ENCODE measurements at regions not wholly inside any gene's neighbourhood (a gene's known extent, or its start where the extent isn't known, plus 50 kb on each side); places are given as distances from the start of the nearest gene placed in this dataset.

DNA sequence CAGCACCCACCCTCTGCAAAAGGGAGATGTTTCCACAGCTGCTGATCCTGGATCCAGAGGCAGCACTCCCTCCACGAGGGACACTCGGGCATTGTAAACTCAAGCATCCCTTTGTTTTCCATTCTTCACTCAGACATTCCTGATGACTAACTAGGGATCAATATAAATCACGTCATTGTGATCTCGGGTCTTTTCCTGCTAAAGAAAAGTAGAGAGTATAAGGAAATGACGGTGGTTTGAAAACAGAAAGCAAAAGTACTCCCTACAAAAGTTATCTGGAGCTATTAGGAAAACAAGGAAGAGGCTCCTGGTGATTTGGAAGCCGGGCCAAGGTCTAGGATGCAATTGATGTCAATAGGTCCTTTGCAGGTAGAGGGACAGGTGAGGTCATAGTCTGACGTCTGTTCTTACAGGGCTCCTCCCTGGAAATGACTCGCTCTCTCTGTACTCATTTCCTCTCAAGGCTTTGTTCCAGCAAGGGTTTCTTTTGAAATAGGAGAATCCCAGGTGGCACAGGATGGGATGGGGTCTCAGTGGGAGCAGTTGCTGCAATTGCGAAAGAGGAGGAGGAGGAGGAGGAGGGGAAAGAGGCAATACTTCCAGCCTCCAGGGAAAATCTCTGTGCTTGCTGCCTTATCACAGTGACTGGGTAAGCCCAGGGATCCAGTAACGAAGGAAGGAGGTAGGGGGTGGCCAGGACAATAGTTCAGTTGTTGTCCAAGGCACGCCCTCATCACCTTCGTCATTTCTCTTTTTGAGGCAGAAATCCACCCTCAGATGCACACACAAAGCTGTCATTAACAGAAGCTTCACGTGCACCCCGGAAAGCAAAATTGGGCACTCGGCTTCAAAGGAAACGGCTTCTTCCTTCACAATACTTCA, 222.8 kb downstream of the LY86 start:
- TF ChIP-seq, protein P1, sequence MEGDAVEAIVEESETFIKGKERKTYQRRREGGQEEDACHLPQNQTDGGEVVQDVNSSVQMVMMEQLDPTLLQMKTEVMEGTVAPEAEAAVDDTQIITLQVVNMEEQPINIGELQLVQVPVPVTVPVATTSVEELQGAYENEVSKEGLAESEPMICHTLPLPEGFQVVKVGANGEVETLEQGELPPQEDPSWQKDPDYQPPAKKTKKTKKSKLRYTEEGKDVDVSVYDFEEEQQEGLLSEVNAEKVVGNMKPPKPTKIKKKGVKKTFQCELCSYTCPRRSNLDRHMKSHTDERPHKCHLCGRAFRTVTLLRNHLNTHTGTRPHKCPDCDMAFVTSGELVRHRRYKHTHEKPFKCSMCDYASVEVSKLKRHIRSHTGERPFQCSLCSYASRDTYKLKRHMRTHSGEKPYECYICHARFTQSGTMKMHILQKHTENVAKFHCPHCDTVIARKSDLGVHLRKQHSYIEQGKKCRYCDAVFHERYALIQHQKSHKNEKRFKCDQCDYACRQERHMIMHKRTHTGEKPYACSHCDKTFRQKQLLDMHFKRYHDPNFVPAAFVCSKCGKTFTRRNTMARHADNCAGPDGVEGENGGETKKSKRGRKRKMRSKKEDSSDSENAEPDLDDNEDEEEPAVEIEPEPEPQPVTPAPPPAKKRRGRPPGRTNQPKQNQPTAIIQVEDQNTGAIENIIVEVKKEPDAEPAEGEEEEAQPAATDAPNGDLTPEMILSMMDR (conservative IDR thresholded peaks at IDR 0.05; ENCODE audit: low read depth, low read length): no peak
- peak overlapping the region; percentile 32 for H3K4me3 ChIP-seq (ENCODE audit: low read depth, low read length)
- DNase-seq (ENCODE audit: low read depth): peak; percentile 77

DNA sequence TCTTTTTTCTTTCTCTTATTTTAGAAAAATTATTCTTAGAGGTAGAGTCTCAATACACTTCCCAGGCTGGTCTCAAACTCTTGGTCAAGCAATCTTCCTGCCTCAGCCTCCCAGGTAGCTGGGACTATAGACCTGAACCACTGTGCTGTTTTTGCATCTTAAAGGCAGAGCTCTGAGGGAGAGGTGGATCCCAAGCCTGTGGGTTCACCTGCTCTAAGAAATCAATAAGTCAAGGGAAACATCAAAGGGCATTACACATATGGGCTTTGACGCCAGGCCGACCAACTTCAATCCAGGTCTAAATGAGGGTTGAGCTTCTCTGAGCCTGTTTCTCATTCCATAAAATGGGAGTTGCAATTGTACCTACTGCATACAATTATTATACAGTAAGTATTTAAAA, 223.9 kb downstream of the LY86 start:
- no peak for DNase-seq (ENCODE audit: low read depth)
- TF ChIP-seq, protein P1 (conservative IDR thresholded peaks at IDR 0.05; ENCODE audit: low read depth, low read length): no peak
- H3K4me3 ChIP-seq (ENCODE audit: low read depth, low read length): no peak overlapping the region

DNA sequence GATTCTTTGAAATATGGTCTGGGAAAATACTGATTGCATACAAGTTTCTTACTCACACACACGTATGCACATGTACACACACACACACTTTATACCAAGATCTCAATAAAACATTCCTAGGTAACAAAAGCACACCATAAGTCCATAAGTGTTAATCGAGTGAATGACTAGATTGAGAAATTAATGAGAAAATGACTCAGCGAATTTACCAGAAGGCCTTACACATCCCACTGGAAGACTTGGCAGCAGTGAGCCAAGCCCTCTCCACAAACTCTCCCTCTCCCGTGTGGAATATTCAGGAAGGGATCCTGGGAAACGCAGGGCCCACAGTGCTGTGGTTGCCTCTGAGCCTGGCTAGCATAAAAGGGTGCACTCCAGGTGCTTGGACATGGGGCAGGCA, 227.2 kb downstream of the LY86 start:
- TF ChIP-seq, protein P1 (conservative IDR thresholded peaks at IDR 0.05; ENCODE audit: low read depth, low read length): no peak
- H3K4me3 ChIP-seq (ENCODE audit: low read depth, low read length): no peak overlapping the region
- no peak for DNase-seq (ENCODE audit: low read depth)

DNA sequence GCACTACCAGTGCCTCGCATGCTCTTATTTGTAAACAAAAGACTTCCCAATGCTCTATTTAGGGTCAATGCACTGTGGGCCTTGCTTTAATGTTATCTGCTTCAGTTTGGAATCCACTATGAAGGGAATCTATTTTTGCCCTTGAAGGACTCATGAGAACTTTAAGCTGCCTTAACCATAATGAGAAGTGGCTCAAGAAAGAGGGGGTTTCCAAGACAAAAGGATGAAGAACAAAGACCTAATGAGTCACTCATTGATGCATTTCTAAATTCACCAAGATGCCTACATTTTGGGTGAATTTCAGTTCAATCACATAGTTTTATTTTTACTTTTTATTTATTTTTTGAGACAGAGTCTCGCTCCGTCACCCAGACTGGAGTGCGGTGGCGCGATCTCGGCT, 228.2 kb downstream of the LY86 start:
- no peak for DNase-seq (ENCODE audit: low read depth)
- no peak overlapping the region for H3K4me3 ChIP-seq (ENCODE audit: low read depth, low read length)
- TF ChIP-seq, protein P1 (conservative IDR thresholded peaks at IDR 0.05; ENCODE audit: low read depth, low read length): no peak

DNA sequence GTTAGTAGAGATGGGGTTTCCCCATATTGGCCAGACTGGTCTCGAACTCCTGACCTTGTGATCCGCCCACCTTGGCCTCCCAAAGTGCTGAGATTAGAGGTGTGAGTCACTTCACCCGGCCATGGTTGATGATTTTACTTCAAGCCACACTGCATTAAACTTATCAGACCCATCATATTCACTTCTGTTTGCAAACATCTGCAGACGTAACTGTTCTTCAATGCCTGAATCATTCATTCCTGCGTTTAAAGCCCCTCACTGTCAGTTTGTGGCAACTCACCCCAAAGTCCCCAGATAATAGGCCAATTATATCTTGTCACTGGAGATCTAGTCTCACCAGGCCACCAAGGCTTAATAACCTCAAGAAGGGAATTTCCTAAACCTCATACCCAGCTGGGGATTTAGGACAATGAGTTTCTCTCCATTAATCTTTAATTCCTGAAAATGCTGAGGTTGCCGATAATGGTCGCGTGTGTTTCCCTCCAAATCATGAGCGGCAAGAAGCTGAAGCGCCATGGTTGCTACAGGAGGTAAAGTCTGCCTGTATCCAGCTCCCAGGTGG, 229.6 kb downstream of the LY86 start:
- H3K4me3 ChIP-seq (ENCODE audit: low read depth, low read length): no peak overlapping the region
- TF ChIP-seq, protein P1 (conservative IDR thresholded peaks at IDR 0.05; ENCODE audit: low read depth, low read length): no peak
- DNase-seq (ENCODE audit: low read depth): no peak

DNA sequence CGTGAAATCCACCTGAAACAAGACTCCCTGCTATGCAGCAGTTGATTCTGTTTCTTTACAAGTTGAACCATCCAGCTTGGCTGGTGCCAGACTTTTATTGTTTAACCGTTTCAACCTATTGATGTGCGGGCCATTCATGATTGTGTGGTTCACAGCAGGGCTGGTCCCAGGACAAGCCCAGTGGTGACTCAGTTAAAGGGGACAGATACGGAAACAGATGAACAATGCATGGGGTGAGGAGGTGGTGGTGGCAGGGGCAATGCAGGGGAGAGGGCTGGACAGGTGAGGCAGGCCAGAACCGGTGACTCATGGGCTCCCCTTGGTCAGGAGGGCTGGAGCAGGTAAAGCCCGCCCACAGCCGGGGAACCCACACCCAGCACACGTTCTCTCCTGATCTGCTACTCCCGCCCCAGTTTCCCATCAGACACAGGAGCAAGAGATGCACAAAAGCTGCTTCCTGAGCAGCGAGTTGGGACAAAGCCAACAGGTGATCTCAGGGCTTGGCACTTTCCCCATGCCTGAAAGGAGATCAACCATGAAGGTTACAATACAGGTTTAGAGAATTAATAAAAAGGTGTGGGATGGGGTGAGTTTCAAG, 232.2 kb downstream of the LY86 start:
- TF ChIP-seq, protein P1 (conservative IDR thresholded peaks at IDR 0.05; ENCODE audit: low read depth, low read length): no peak
- no peak overlapping the region for H3K4me3 ChIP-seq (ENCODE audit: low read depth, low read length)
- no peak for DNase-seq (ENCODE audit: low read depth)

Measured in epithelial cell of proximal tubule (primary cell).